SW480 (cell line): ENCODE measurements at regions not wholly inside any gene's neighbourhood (a gene's known extent, or its start where the extent isn't known, plus 50 kb on each side); places are given as distances from the start of the nearest gene placed in this dataset.
"Not testable (repeated sequence)": the region's sequence is repeated elsewhere in the genome, so short reads cannot be mapped to it uniquely, and the experiment has no call there.

Source experiments
- DNase-seq: peaks from one replicate; pipeline ENCODE4 v3.0.0-alpha.2; 2016; ENCODE audit warnings: low spot score

- DNase-seq, result no peak
These were observed 189.3 kb upstream of the GPRIN3 start for GRCh38 chr4:89496851-89497250.

GRCh38 chr4:89493367-89493766 is 185.8 kb upstream of the GPRIN3 start:
- no peak for DNase-seq

- DNase-seq, result no peak
These were observed 185.0 kb upstream of the GPRIN3 start for GRCh38 chr4:89492581-89493071.

- DNase-seq, result no peak
These were observed 184.2 kb upstream of the GPRIN3 start for GRCh38 chr4:89491761-89492160.

DNA sequence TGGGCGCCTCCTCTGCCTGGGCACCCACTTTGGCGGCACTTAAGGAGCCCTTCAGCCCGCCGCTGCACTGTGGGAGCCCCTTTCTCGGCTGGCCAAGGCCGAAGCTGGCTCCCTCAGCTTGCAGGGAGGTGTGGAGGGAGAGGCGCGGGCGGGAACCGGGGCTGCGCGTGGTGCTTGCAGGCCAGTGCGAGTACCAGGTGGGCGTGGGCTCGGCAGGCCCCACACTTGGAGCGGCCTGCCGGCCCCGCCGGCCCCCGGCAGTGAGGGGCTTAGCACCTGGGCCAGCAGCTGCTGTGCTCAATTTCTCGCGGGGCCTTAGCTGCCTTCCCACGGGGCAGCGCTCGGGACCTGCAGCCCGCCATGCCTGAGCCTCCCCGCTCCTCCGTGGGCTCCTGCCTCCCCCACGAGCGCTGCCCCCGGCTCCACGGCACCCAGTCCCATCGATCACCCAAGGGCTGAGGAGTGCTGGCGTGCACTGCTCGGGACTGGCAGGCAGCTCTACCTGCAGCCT is 182.4 kb upstream of the GPRIN3 start:
- DNase-seq, result not testable (repeated sequence)

DNA sequence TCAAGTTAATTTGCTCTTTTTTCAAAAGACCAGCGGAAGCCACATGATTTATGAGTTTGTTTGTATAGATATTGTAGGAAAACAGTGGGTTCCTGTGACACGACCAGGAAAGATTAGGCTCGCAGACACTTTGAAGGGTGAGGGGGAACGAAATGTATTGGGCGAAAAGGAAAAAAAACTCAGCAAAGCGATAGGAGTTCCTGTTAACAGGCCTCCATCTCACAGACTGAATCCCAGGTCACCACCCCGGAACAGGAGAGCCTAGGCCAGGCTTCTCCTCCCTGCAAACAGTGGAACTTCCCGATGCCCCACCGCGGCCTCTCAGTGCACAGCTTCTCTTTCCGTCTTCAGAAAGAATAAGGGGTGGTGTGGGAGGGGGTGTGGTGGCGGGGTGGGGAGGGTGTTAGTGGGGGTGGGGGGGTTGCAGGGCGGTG is 181.8 kb upstream of the GPRIN3 start:
- no peak for DNase-seq

DNA sequence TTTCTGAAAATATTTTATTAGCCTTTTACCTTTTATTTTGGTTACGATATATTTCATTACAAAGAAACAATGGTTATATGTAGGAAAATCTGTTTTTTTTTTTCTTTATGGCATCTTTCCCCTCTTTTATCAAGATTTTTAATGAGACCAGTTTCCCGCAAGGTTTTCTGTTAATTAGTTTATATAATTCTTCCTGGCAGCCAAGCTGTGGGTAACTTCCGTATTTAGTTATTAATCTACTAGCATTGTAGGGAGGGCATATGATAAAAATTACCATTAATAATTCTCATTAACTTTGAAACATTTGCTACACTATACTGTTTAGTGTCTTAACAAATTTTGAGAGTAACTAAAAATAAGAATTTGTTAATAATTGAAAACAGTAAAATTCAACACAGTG is 181.1 kb upstream of the GPRIN3 start:
- no peak for DNase-seq

DNA sequence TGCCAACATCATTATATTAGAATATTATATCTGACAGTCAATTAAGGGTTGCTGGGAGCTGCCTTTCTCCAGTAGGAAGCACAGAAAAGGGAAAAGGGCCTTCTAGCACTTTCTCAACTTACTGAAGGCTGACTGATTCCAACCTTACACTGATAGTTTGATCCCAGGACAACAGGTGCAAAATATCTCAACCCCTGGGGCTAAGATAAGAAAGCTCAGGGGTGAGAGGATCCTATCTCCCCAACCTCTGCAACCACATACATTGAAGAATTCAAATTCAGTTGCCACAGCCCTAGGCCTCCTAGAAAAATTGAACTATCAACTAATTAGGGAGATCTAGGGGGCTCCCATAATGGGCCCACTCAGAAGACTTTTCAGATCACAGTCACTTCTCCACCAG is 179.1 kb upstream of the GPRIN3 start:
- no peak for DNase-seq

GRCh38 chr4:89486042-89486441 is 178.4 kb upstream of the GPRIN3 start:
- DNase-seq, result peak; percentile 5

GRCh38 chr4:89483833-89484232 is 176.2 kb upstream of the GPRIN3 start:
- no peak for DNase-seq

GRCh38 chr4:89482926-89483595 is 175.5 kb upstream of the GPRIN3 start:
- DNase-seq, result no peak

GRCh38 chr4:89482251-89482650 is 174.7 kb upstream of the GPRIN3 start:
- peak; percentile 57 for DNase-seq

DNA sequence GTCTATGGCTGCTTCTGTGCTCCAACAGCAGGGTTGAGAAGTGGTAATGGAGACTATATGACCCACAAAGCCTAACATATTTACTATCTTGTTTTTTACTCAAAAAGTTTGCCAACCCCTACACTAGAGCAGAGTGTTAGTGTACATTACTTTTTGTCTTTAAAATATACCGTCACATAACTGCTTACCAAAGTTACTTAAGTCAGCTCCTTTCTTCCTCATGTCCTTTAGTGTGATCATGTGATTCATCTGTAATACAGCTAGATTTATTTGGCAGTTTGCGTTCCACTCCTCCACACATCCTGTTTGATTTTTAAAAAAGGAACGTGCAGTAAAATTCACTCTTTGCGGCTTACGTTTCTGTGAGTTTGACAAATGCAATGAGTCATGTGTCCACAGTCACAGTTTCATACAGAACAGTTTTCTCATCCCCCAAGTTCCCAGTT is 162.4 kb upstream of the GPRIN3 start:
- DNase-seq, result peak; percentile 25

DNA sequence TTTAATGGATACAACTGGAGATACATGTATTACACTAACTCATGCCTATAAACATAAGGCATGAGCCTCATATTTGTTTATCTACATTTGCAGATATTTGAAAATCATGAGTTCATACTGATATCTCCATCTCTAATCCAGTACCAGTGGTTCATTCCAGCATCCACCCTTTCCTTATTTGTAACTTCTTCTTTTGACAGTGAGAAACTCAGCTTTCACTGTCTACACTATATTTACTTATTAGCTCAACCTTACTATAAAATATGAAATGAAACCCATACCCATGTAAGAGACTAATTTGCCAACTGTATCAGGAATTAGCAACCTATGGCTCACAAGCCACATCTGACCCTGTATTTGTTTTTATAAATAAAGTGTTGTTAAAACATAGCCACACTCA is 161.9 kb upstream of the GPRIN3 start:
- DNase-seq, result no peak

- no peak for DNase-seq
These were observed 161.0 kb upstream of the GPRIN3 start for GRCh38 chr4:89468602-89469001.

DNA sequence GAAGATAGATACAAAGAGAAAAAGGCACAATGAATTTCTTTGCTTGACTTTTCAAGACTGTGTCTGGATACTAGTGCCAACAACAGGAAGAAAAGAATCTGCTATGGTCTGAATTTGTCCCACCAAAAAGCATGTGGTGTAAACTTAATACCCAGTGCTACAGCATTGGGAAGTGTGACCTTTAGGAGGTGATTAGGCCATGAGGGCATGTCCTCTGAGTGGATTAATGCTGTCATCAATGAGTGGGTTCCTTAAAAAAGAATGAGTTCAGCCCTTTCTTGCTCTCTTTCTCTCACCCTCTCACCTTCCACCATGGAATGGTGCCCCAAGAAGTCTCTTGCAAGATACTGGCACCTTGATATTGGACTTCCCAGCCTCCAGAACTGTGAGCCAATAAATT is 155.7 kb upstream of the GPRIN3 start:
- DNase-seq, result no peak

DNA sequence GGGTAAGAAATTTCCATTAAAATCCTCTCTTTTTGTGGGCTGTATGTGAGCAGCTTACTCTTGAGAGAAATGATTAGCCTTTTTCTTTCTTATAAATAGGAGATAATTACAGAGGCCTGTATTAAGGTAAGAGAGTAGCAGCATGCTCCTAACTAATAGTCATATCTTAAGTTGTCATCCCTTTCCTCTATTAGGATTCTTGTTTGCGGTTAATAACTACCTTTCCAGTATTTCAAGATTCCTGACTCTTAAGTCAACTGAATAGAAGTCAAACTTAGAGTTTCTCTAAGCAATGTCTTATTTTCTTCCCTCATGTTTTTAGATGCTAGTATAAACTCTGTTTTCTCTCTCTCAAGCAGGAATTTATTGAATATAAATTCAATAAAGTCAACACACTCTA is 139.9 kb upstream of the GPRIN3 start:
- DNase-seq, result no peak

GRCh38 chr4:89446193-89446592 is 138.6 kb upstream of the GPRIN3 start:
- DNase-seq, result no peak

- no peak for DNase-seq
These were observed 131.9 kb upstream of the GPRIN3 start for GRCh38 chr4:89439533-89439932.

- DNase-seq, result peak; percentile 3
These were observed 130.7 kb upstream of the GPRIN3 start for GRCh38 chr4:89438102-89438831.

- peak; percentile 26 for DNase-seq
These were observed 126.9 kb upstream of the GPRIN3 start for GRCh38 chr4:89434364-89434988.

- DNase-seq, result no peak
These were observed 120.2 kb upstream of the GPRIN3 start for GRCh38 chr4:89427782-89428181.

DNA sequence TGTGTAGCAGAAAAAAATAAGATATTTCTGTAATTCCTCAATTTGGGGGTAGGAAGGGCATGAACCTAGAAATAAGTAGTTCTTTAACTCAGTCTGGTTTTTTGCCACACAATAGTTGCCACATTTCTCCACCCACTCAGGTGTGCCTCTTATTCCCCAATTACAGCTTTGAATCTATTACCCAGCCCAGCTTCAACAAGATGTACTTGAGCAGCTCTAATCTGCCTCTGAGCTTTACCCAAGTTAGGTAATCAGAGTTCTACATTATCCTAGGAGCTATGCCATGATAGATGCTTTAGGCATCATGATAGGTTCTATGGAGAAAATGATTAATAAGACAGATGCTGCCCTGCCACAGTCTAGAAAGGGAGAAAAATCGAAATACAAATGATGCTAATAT is 117.4 kb upstream of the GPRIN3 start:
- DNase-seq, result no peak
